ENCODE measurements at regions not wholly inside any gene's neighbourhood (a gene's known extent, or its start where the extent isn't known, plus 50 kb on each side); places are given as distances from the start of the nearest gene placed in this dataset.
"Not testable (repeated sequence)": the region's sequence is repeated elsewhere in the genome, so short reads cannot be mapped to it uniquely, and the experiment has no call there.

GRCh38 chr6:104473021-104473429, 386.7 kb downstream of the HACE1 start:
- Mint-ChIP-seq H3K4me1 (ENCODE audit: low read depth) (no peaks in the 10 kb centered on the region), H3K9me3 (no peaks in the 10 kb centered on the region), H3K27ac (no peak overlapping the region), H3K36me3 (ENCODE audit: low read depth) (no peaks in the 10 kb centered on the region), H3K27me3 (ENCODE audit: low read depth) (peaks cover 3% of the 10 kb centered on the region), H3K4me3 (no peak overlapping the region)
- no peak for DNase-seq
- CTCF ChIA-PET: interaction anchor here (0.6 kb wide), 1 partner anchor 41 kb away, joined by 3 read pairs; no protein-coding TSS in a partner anchor
- intact Hi-C loops (cut with micrococcal nuclease): no loop called here

GRCh38 chr6:104472021-104472901, 387.5 kb downstream of the HACE1 start:
- no peak overlapping the region for H3K4me3 Mint-ChIP-seq
- H3K9me3 Mint-ChIP-seq: no peaks in the 10 kb centered on the region
- no peaks in the 10 kb centered on the region for H3K36me3 Mint-ChIP-seq (ENCODE audit: low read depth)
- CTCF ChIA-PET: no interaction called here
- no peak for DNase-seq
- peaks cover 3% of the 10 kb centered on the region for H3K27me3 Mint-ChIP-seq (ENCODE audit: low read depth)
- no peaks in the 10 kb centered on the region for H3K4me1 Mint-ChIP-seq (ENCODE audit: low read depth)
- intact Hi-C loops (cut with micrococcal nuclease): no loop called here
- no peak overlapping the region for H3K27ac Mint-ChIP-seq

GRCh38 chr6:104466306-104466705, 393.4 kb downstream of the HACE1 start:
- H3K27ac Mint-ChIP-seq: no peak overlapping the region
- CTCF ChIA-PET: no interaction called here
- no peaks in the 10 kb centered on the region for H3K4me1 Mint-ChIP-seq (ENCODE audit: low read depth)
- H3K27me3 Mint-ChIP-seq (ENCODE audit: low read depth): no peaks in the 10 kb centered on the region
- no peak for DNase-seq
- no peaks in the 10 kb centered on the region for H3K36me3 Mint-ChIP-seq (ENCODE audit: low read depth)
- no peaks in the 10 kb centered on the region for H3K9me3 Mint-ChIP-seq
- intact Hi-C loops (cut with micrococcal nuclease): no loop called here
- H3K4me3 Mint-ChIP-seq: no peak overlapping the region

- no peak for DNase-seq
- H3K4me3 Mint-ChIP-seq: no peak overlapping the region
- H3K36me3 Mint-ChIP-seq (ENCODE audit: low read depth): no peaks in the 10 kb centered on the region
- H3K4me1 Mint-ChIP-seq (ENCODE audit: low read depth): no peaks in the 10 kb centered on the region
- H3K27ac Mint-ChIP-seq: no peak overlapping the region
- H3K27me3 Mint-ChIP-seq (ENCODE audit: low read depth): no peaks in the 10 kb centered on the region
- intact Hi-C loops (cut with micrococcal nuclease): no loop called here
- no peaks in the 10 kb centered on the region for H3K9me3 Mint-ChIP-seq
- CTCF ChIA-PET: no interaction called here
Measured at GRCh38 chr6:104462811-104463599, 396.7 kb downstream of the HACE1 start.

- H3K36me3 Mint-ChIP-seq (ENCODE audit: low read depth): no peaks in the 10 kb centered on the region
- no peak overlapping the region for H3K27ac Mint-ChIP-seq
- H3K4me3 Mint-ChIP-seq: no peak overlapping the region
- DNase-seq: no peak
- H3K9me3 Mint-ChIP-seq: no peaks in the 10 kb centered on the region
- CTCF ChIA-PET: no interaction called here
- H3K27me3 Mint-ChIP-seq (ENCODE audit: low read depth): no peaks in the 10 kb centered on the region
- intact Hi-C loops (cut with micrococcal nuclease): no loop called here
- H3K4me1 Mint-ChIP-seq (ENCODE audit: low read depth): no peaks in the 10 kb centered on the region
Measured at GRCh38 chr6:104460738-104461483, 398.8 kb downstream of the HACE1 start.

- intact Hi-C loops (cut with micrococcal nuclease): no loop called here
- Mint-ChIP-seq H3K27me3 (ENCODE audit: low read depth) (no peaks in the 10 kb centered on the region), H3K36me3 (ENCODE audit: low read depth) (no peaks in the 10 kb centered on the region), H3K4me1 (ENCODE audit: low read depth) (no peaks in the 10 kb centered on the region), H3K27ac (no peak overlapping the region), H3K4me3 (no peak overlapping the region), H3K9me3 (no peaks in the 10 kb centered on the region)
- CTCF ChIA-PET: no interaction called here
- DNase-seq: no peak
Measured at GRCh38 chr6:104459543-104459942, 400.2 kb downstream of the HACE1 start.

- no peaks in the 10 kb centered on the region for H3K9me3 Mint-ChIP-seq
- CTCF ChIA-PET: interaction anchor here (0.6 to 0.9 kb wide), 2 partner anchors 34 to 89 kb away, joined by 3 to 5 read pairs; no protein-coding TSS in a partner anchor
- H3K4me1 Mint-ChIP-seq (ENCODE audit: low read depth): no peaks in the 10 kb centered on the region
- no peak overlapping the region for H3K27ac Mint-ChIP-seq
- no peaks in the 10 kb centered on the region for H3K36me3 Mint-ChIP-seq (ENCODE audit: low read depth)
- no peak overlapping the region for H3K4me3 Mint-ChIP-seq
- intact Hi-C loops (cut with micrococcal nuclease): no loop called here
- DNase-seq: no peak
- no peaks in the 10 kb centered on the region for H3K27me3 Mint-ChIP-seq (ENCODE audit: low read depth)
Measured at GRCh38 chr6:104449918-104450317, 409.8 kb downstream of the HACE1 start.

GRCh38 chr6:104446101-104447080, 413.3 kb downstream of the HACE1 start:
- intact Hi-C loops (cut with micrococcal nuclease); H3K27me3 Mint-ChIP-seq (ENCODE audit: low read depth); H3K9me3 Mint-ChIP-seq; DNase-seq; H3K4me3 Mint-ChIP-seq; H3K4me1 Mint-ChIP-seq (ENCODE audit: low read depth); CTCF ChIA-PET; H3K36me3 Mint-ChIP-seq (ENCODE audit: low read depth); H3K27ac Mint-ChIP-seq: not testable (repeated sequence)

- H3K4me1 Mint-ChIP-seq (ENCODE audit: low read depth): no peaks in the 10 kb centered on the region
- peaks cover 1% of the 10 kb centered on the region for H3K36me3 Mint-ChIP-seq (ENCODE audit: low read depth)
- no peaks in the 10 kb centered on the region for H3K9me3 Mint-ChIP-seq
- H3K27me3 Mint-ChIP-seq (ENCODE audit: low read depth): peaks cover 7% of the 10 kb centered on the region
- no peak overlapping the region for H3K27ac Mint-ChIP-seq
- DNase-seq: no peak
- intact Hi-C loops (cut with micrococcal nuclease): no loop called here
- H3K4me3 Mint-ChIP-seq: no peak overlapping the region
- CTCF ChIA-PET: no interaction called here
Measured at GRCh38 chr6:104434519-104434918, 425.2 kb downstream of the HACE1 start.

- H3K4me1 Mint-ChIP-seq (ENCODE audit: low read depth): no peaks in the 10 kb centered on the region
- intact Hi-C loops (cut with micrococcal nuclease): no loop called here
- no peak overlapping the region for H3K27ac Mint-ChIP-seq
- peaks cover 5% of the 10 kb centered on the region for H3K9me3 Mint-ChIP-seq
- no peak for DNase-seq
- peaks cover 1% of the 10 kb centered on the region for H3K36me3 Mint-ChIP-seq (ENCODE audit: low read depth)
- no peak overlapping the region for H3K4me3 Mint-ChIP-seq
- H3K27me3 Mint-ChIP-seq (ENCODE audit: low read depth): peaks cover 2% of the 10 kb centered on the region
- CTCF ChIA-PET: no interaction called here
Measured at GRCh38 chr6:104431096-104431495, 428.6 kb downstream of the HACE1 start.

- Mint-ChIP-seq H3K4me1 (ENCODE audit: low read depth) (no peaks in the 10 kb centered on the region), H3K27ac (no peak overlapping the region), H3K4me3 (no peak overlapping the region), H3K27me3 (ENCODE audit: low read depth) (peaks cover 2% of the 10 kb centered on the region), H3K36me3 (ENCODE audit: low read depth) (peaks cover 1% of the 10 kb centered on the region), H3K9me3 (peaks cover 7% of the 10 kb centered on the region)
- DNase-seq: no peak
- intact Hi-C loops (cut with micrococcal nuclease): no loop called here
- CTCF ChIA-PET: no interaction called here
Measured at GRCh38 chr6:104428184-104428583, 431.5 kb downstream of the HACE1 start.
